ENCODE measurements at regions not wholly inside any gene's neighbourhood (a gene's known extent, or its start where the extent isn't known, plus 50 kb on each side); places are given as distances from the start of the nearest gene placed in this dataset.

DNA sequence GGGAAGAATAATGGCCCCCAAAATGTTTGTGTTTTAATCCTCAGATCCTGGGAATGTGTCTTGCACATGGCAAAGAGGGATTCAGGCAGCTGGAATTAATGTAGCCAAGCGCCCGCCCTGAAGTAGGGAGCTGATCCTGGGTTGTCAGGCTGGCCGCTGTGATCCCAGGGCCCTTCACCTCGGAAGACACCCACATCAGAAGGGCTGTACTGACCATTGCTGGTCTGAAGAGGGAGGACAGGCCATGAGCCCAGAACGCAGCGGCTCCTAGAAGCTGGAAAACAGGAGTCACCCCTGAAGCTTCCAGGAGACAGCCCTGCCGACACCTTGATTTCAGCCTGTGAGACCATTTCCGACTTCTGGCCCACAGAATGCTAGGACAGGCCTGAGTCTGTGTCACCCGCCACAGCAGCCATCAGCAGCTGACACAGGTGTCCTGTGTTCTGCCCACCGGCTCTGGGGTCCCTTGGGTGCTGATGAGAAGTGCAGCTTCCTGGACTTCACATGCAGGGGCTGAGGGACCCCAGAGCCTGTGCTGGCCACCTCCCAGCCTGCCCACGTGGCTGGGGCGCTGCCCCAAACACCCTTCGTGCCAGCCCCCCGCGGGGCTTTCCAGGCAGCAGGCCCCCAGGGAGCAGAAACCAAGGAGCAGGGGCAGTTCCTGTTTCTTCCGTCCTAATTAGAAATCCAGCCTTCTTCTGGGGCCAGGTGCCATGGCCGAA, 86.3 kb downstream of the ERMARD start:
- no peak for DNase-seq (ENCODE audit: low read depth)

- peak; percentile 28 for DNase-seq (ENCODE audit: low read depth)
These were observed 81.9 kb downstream of the ERMARD start for GRCh38 chr6:169833258-169833794.

DNA sequence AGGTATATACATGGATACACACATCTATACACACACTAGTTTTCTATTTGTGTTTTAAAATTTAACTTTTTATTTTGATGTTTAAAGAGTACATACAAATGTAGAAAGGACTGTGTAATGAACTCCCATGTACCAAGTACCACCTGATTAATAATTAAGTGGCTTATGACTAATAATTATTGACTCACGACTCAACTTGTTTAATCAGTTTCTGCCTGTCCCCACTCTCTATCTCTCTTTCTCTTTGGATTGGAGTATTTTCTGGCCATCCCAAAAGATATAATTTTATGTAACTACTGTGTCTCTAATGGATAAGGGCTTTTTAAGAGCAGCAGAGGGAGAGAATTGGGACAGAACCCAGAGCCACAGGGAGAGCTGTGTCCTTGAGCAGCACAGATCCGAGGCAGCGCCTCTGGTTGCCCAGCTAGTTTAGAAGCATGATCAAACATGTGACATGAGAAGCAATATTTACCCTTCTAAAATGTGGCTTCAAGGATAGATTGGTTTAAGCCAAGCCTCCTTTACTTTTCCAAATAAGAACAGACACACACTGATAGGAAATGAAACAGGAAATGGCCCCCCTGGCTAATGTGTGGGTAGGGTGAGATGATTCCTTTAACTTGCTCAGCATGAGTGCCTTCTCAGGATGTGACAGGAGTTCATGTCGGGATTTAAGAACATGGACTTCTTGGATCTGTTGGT, 81.0 kb downstream of the ERMARD start:
- peak; percentile 34 for DNase-seq (ENCODE audit: low read depth)

- peak; percentile 67 for DNase-seq (ENCODE audit: low read depth)
These were observed 80.2 kb downstream of the ERMARD start for GRCh38 chr6:169831450-169832246.
